Endothelial cell of umbilical vein (primary cell): ENCODE measurements at regions not wholly inside any gene's neighbourhood (a gene's known extent, or its start where the extent isn't known, plus 50 kb on each side); places are given as distances from the start of the nearest gene placed in this dataset.

Experiments
- EZH2 ChIP-seq: IDR thresholded peaks from 2 replicates; pipeline ENCODE4 v1.6.1; 2012; ENCODE audit warnings: borderline replicate concordance, low read depth, mild to moderate bottlenecking, moderate library complexity, low read length, inconsistent platforms; ENCODE audit not compliant: severe bottlenecking
- JUN ChIP-seq: IDR thresholded peaks from 2 replicates; pipeline ENCODE4 v1.6.1; 2011; ENCODE audit warnings: borderline replicate concordance, low read depth; ENCODE audit not compliant: insufficient read length, insufficient read depth
- MAX ChIP-seq: IDR thresholded peaks from 2 replicates; pipeline ENCODE4 v1.6.1; 2011; ENCODE audit not compliant: insufficient read depth, insufficient read length
- POLR2A ChIP-seq: IDR thresholded peaks from 2 replicates; pipeline ENCODE4 v1.6.1; 2012; ENCODE audit warnings: low read depth, mild to moderate bottlenecking, control low read depth, low read length
- POLR2AphosphoS5 ChIP-seq: IDR thresholded peaks from 2 replicates; pipeline ENCODE4 v1.6.1; 2012; ENCODE audit warnings: low read depth, mild to moderate bottlenecking, control low read depth, low read length, moderate library complexity; ENCODE audit not compliant: insufficient read depth
- TF ChIP-seq, protein P1 (sequence below), 2 donors: IDR thresholded peaks; 1 replicate in 1 of 2; 2 replicates in 1 of 2; pipeline ENCODE4 v1.5.1; 2011; ENCODE audit warnings: low read length in 2 of 2, mild to moderate bottlenecking in 2 of 2, moderate library complexity in 2 of 2, control low read depth in 1 of 2, inconsistent platforms in 1 of 2, low read depth in 1 of 2; ENCODE audit not compliant: insufficient read depth in 1 of 2; ENCODE audit errors: extremely low read depth in 1 of 2

DNA sequence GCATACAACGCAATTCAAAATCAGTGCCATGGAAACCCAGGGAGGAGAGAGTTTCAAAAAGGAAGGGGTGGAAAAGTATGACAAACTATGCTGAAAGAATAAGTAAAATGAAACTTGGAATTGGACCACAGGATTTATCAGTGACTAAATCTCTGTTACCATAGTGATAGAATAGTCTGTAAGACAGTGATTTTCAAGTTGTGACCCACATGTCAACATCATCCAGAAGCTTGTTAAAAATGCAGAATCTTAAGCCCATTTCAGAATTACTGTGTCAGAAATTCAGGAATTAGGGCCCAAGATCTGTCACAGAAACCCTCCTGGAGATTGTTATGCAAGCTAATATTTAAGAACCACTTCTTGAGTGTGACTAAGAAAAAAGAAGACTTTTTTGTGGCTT, 417.7 kb upstream of the JAG1 start:
- TF ChIP-seq, protein P1, sequence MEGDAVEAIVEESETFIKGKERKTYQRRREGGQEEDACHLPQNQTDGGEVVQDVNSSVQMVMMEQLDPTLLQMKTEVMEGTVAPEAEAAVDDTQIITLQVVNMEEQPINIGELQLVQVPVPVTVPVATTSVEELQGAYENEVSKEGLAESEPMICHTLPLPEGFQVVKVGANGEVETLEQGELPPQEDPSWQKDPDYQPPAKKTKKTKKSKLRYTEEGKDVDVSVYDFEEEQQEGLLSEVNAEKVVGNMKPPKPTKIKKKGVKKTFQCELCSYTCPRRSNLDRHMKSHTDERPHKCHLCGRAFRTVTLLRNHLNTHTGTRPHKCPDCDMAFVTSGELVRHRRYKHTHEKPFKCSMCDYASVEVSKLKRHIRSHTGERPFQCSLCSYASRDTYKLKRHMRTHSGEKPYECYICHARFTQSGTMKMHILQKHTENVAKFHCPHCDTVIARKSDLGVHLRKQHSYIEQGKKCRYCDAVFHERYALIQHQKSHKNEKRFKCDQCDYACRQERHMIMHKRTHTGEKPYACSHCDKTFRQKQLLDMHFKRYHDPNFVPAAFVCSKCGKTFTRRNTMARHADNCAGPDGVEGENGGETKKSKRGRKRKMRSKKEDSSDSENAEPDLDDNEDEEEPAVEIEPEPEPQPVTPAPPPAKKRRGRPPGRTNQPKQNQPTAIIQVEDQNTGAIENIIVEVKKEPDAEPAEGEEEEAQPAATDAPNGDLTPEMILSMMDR (IDR thresholded peaks at IDR 0.05; ENCODE audit: extremely low read depth in 1 of 2, insufficient read depth in 1 of 2, low read depth in 1 of 2, low read length in 2 of 2) = no peak
- no peak for TF ChIP-seq POLR2AphosphoS5
- TF ChIP-seq JUN = no peak
- TF ChIP-seq POLR2A = no peak
- TF ChIP-seq EZH2 = no peak
- TF ChIP-seq MAX = no peak
